A549 (cell line): ENCODE measurements at regions not wholly inside any gene's neighbourhood (a gene's known extent, or its start where the extent isn't known, plus 50 kb on each side); places are given as distances from the start of the nearest gene placed in this dataset.

Experiments used
- POLR2A ChIP-seq: IDR thresholded peaks from 2 replicates; pipeline ENCODE4 v1.6.1; 2012; ENCODE audit warnings: mild to moderate bottlenecking, low read length
- RARB ChIP-seq: fragments of 250-450 bp; sonication (Bioruptor Pico); IDR thresholded peaks from 2 replicates; pipeline ENCODE4 v1.8.0; 2021; ENCODE audit warnings: mild to moderate bottlenecking, moderate library complexity
- TF ChIP-seq, protein P1 (sequence below): fragments of >200 bp; sonication (Bioruptor Twin); formaldehyde crosslinking; IDR thresholded peaks from 3 replicates; pipeline ENCODE4 v1.5.1; 2016

DNA sequence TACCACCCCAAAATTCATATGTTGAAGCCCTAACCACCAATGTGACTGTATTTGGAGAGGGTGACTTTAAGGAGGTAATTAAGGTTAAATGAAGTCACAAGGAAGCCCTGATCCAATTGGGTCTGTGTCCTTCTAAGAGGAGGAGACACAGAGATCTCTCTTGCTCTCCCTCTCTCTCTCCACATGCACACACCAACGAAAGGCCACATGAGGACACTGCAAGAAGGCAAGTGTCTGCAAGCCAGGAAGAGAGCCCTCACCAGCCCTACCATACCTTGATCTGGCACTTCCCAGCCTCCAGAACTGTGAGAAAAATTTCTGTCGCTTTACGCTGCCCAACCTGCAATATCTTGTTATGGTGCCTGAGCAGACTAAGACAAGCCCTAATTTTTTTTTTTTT is 56.0 kb upstream of the NEBL start:
- TF ChIP-seq, protein P1, sequence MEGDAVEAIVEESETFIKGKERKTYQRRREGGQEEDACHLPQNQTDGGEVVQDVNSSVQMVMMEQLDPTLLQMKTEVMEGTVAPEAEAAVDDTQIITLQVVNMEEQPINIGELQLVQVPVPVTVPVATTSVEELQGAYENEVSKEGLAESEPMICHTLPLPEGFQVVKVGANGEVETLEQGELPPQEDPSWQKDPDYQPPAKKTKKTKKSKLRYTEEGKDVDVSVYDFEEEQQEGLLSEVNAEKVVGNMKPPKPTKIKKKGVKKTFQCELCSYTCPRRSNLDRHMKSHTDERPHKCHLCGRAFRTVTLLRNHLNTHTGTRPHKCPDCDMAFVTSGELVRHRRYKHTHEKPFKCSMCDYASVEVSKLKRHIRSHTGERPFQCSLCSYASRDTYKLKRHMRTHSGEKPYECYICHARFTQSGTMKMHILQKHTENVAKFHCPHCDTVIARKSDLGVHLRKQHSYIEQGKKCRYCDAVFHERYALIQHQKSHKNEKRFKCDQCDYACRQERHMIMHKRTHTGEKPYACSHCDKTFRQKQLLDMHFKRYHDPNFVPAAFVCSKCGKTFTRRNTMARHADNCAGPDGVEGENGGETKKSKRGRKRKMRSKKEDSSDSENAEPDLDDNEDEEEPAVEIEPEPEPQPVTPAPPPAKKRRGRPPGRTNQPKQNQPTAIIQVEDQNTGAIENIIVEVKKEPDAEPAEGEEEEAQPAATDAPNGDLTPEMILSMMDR = no peak
- TF ChIP-seq POLR2A (no peak), RARB (no peak)
